ENCODE measurements at regions not wholly inside any gene's neighbourhood (a gene's known extent, or its start where the extent isn't known, plus 50 kb on each side); places are given as distances from the start of the nearest gene placed in this dataset.

GRCh38 chr11:116657842-116658825 lies 114.7 kb downstream of the BUD13 start:
- Mint-ChIP-seq H3K27ac (no peak overlapping the region), H3K4me3 (no peak overlapping the region), H3K4me1 (no peaks in the 10 kb centered on the region), H3K36me3 (ENCODE audit: low read depth) (peaks cover 2% of the 10 kb centered on the region), H3K27me3 (peaks cover 54% of the 10 kb centered on the region)
- no peak for ATAC-seq
- no peak for DNase-seq
- no peaks in the 10 kb centered on the region for H3K9me3 ChIP-seq (ENCODE audit: control insufficient read depth, low read length, poor library complexity, severe bottlenecking)

- H3K9me3 ChIP-seq (ENCODE audit: control insufficient read depth, low read length, poor library complexity, severe bottlenecking): no peaks in the 10 kb centered on the region
- H3K4me3 Mint-ChIP-seq: no peak overlapping the region
- DNase-seq (no peak), ATAC-seq (no peak)
- peaks cover 2% of the 10 kb centered on the region for H3K36me3 Mint-ChIP-seq (ENCODE audit: low read depth)
- H3K4me1 Mint-ChIP-seq: peaks cover 2% of the 10 kb centered on the region
- no peak overlapping the region for H3K27ac Mint-ChIP-seq
- peaks cover 41% of the 10 kb centered on the region for H3K27me3 Mint-ChIP-seq
Observed at GRCh38 chr11:116656011-116656410, 116.8 kb downstream of the BUD13 start.

GRCh38 chr11:116654526-116654925 lies 118.3 kb downstream of the BUD13 start:
- Mint-ChIP-seq H3K4me3 (no peak overlapping the region), H3K36me3 (ENCODE audit: low read depth) (no peaks in the 10 kb centered on the region), H3K27ac (no peak overlapping the region), H3K27me3 (peaks cover 33% of the 10 kb centered on the region), H3K4me1 (peaks cover 2% of the 10 kb centered on the region)
- DNase-seq (no peak), ATAC-seq (no peak)
- no peaks in the 10 kb centered on the region for H3K9me3 ChIP-seq (ENCODE audit: control insufficient read depth, low read length, poor library complexity, severe bottlenecking)

- no peaks in the 10 kb centered on the region for H3K9me3 ChIP-seq (ENCODE audit: control insufficient read depth, low read length, poor library complexity, severe bottlenecking)
- Mint-ChIP-seq H3K36me3 (ENCODE audit: low read depth) (no peaks in the 10 kb centered on the region), H3K27me3 (peaks cover 28% of the 10 kb centered on the region), H3K27ac (no peak overlapping the region), H3K4me1 (peaks cover 2% of the 10 kb centered on the region), H3K4me3 (no peak overlapping the region)
- ATAC-seq (no peak), DNase-seq (no peak)
Observed at GRCh38 chr11:116653206-116653605, 119.6 kb downstream of the BUD13 start.

- H3K4me1 Mint-ChIP-seq: peaks cover 2% of the 10 kb centered on the region
- H3K4me3 Mint-ChIP-seq: no peak overlapping the region
- H3K27ac Mint-ChIP-seq: no peak overlapping the region
- H3K9me3 ChIP-seq (ENCODE audit: control insufficient read depth, low read length, poor library complexity, severe bottlenecking): no peaks in the 10 kb centered on the region
- DNase-seq (no peak), ATAC-seq (no peak)
- H3K36me3 Mint-ChIP-seq (ENCODE audit: low read depth): no peaks in the 10 kb centered on the region
- H3K27me3 Mint-ChIP-seq: peaks cover 28% of the 10 kb centered on the region
Observed at GRCh38 chr11:116651737-116652237, 121.0 kb downstream of the BUD13 start.

GRCh38 chr11:116651098-116651736 lies 121.6 kb downstream of the BUD13 start:
- DNase-seq (no peak), ATAC-seq (no peak)
- Mint-ChIP-seq H3K27me3 (peaks cover 28% of the 10 kb centered on the region), H3K4me1 (peaks cover 2% of the 10 kb centered on the region), H3K27ac (no peak overlapping the region), H3K4me3 (no peak overlapping the region), H3K36me3 (ENCODE audit: low read depth) (no peaks in the 10 kb centered on the region)
- no peaks in the 10 kb centered on the region for H3K9me3 ChIP-seq (ENCODE audit: control insufficient read depth, low read length, poor library complexity, severe bottlenecking)

- Mint-ChIP-seq H3K4me3 (no peak overlapping the region), H3K27ac (no peak overlapping the region), H3K4me1 (peaks cover 2% of the 10 kb centered on the region), H3K36me3 (ENCODE audit: low read depth) (no peaks in the 10 kb centered on the region), H3K27me3 (peaks cover 28% of the 10 kb centered on the region)
- ATAC-seq (no peak), DNase-seq (no peak)
- no peaks in the 10 kb centered on the region for H3K9me3 ChIP-seq (ENCODE audit: control insufficient read depth, low read length, poor library complexity, severe bottlenecking)
Observed at GRCh38 chr11:116650052-116650451, 122.7 kb downstream of the BUD13 start.

- no peak overlapping the region for H3K4me3 Mint-ChIP-seq
- DNase-seq (no peak), ATAC-seq (no peak)
- peaks cover 28% of the 10 kb centered on the region for H3K27me3 Mint-ChIP-seq
- no peaks in the 10 kb centered on the region for H3K9me3 ChIP-seq (ENCODE audit: control insufficient read depth, low read length, poor library complexity, severe bottlenecking)
- peaks cover 2% of the 10 kb centered on the region for H3K4me1 Mint-ChIP-seq
- H3K27ac Mint-ChIP-seq: no peak overlapping the region
- no peaks in the 10 kb centered on the region for H3K36me3 Mint-ChIP-seq (ENCODE audit: low read depth)
Observed at GRCh38 chr11:116649268-116649667, 123.5 kb downstream of the BUD13 start.

- peaks cover 2% of the 10 kb centered on the region for H3K4me1 Mint-ChIP-seq
- H3K9me3 ChIP-seq (ENCODE audit: control insufficient read depth, low read length, poor library complexity, severe bottlenecking): no peaks in the 10 kb centered on the region
- peaks cover 35% of the 10 kb centered on the region for H3K27me3 Mint-ChIP-seq
- DNase-seq (no peak), ATAC-seq (no peak)
- no peak overlapping the region for H3K27ac Mint-ChIP-seq
- no peak overlapping the region for H3K4me3 Mint-ChIP-seq
- H3K36me3 Mint-ChIP-seq (ENCODE audit: low read depth): no peaks in the 10 kb centered on the region
Observed at GRCh38 chr11:116648247-116649174, 124.3 kb downstream of the BUD13 start.

GRCh38 chr11:116647305-116648080 lies 125.3 kb downstream of the BUD13 start:
- ATAC-seq (no peak), DNase-seq (no peak)
- Mint-ChIP-seq H3K36me3 (ENCODE audit: low read depth) (no peaks in the 10 kb centered on the region), H3K27me3 (peaks cover 36% of the 10 kb centered on the region), H3K4me1 (peaks cover 2% of the 10 kb centered on the region), H3K27ac (no peak overlapping the region), H3K4me3 (no peak overlapping the region)
- H3K9me3 ChIP-seq (ENCODE audit: control insufficient read depth, low read length, poor library complexity, severe bottlenecking): no peaks in the 10 kb centered on the region

GRCh38 chr11:116646191-116646590 lies 126.6 kb downstream of the BUD13 start:
- Mint-ChIP-seq H3K27ac (no peak overlapping the region), H3K36me3 (ENCODE audit: low read depth) (no peaks in the 10 kb centered on the region), H3K4me3 (no peak overlapping the region), H3K27me3 (peaks cover 37% of the 10 kb centered on the region), H3K4me1 (no peaks in the 10 kb centered on the region)
- ATAC-seq (no peak), DNase-seq (no peak)
- H3K9me3 ChIP-seq (ENCODE audit: control insufficient read depth, low read length, poor library complexity, severe bottlenecking): no peaks in the 10 kb centered on the region

- H3K27me3 Mint-ChIP-seq: peaks cover 28% of the 10 kb centered on the region
Observed at GRCh38 chr11:116644941-116645305, 127.9 kb downstream of the BUD13 start.

More at GRCh38 chr11:116644941-116645305, 127.9 kb downstream of the BUD13 start:
- DNase-seq: no peak
- H3K4me1 Mint-ChIP-seq: no peaks in the 10 kb centered on the region
- H3K9me3 ChIP-seq (ENCODE audit: control insufficient read depth, low read length, poor library complexity, severe bottlenecking): no peaks in the 10 kb centered on the region
- no peaks in the 10 kb centered on the region for H3K36me3 Mint-ChIP-seq (ENCODE audit: low read depth)
- no peak overlapping the region for H3K4me3 Mint-ChIP-seq
- no peak overlapping the region for H3K27ac Mint-ChIP-seq
- no peak for ATAC-seq

All from T-helper 17 cell (primary cell).